Stomach (tissue), 4 donors: ENCODE measurements at regions not wholly inside any gene's neighbourhood (a gene's known extent, or its start where the extent isn't known, plus 50 kb on each side); places are given as distances from the start of the nearest gene placed in this dataset.

Experiments used
- CTCF ChIP-seq, 7 experiments: fragments of 450-650 bp in 4 of 7; fragments of 200-600 bp in 3 of 7; sonication (generic) in 3 of 7; IDR thresholded peaks; one replicate each; pipeline ENCODE4 v1.5.1; 2016 to 2019; ENCODE audit warnings: antibody characterized with exemption in 7 of 7, control low read depth in 2 of 7, mild to moderate bottlenecking in 1 of 7
- EP300 ChIP-seq: sonication (generic); formaldehyde crosslinking; IDR thresholded peaks from one replicate; pipeline ENCODE4 v1.6.1; 2017; ENCODE audit warnings: antibody characterized with exemption
- POLR2A ChIP-seq, 4 donors: fragments of 450-650 bp; IDR thresholded peaks; one replicate each; pipeline ENCODE4 v1.6.1; 2016; ENCODE audit warnings: antibody characterized with exemption in 4 of 4, control low read depth in 2 of 4, mild to moderate bottlenecking in 1 of 4, moderate library complexity in 1 of 4

GRCh38 chr3:29011441-29011840 lies 269.4 kb upstream of the RBMS3 start:
- TF ChIP-seq POLR2A (IDR thresholded peaks at IDR 0.05), result no peak
- no peak for TF ChIP-seq CTCF (IDR thresholded peaks at IDR 0.05)
- TF ChIP-seq EP300, result no peak
